ENCODE measurements at regions not wholly inside any gene's neighbourhood (a gene's known extent, or its start where the extent isn't known, plus 50 kb on each side); places are given as distances from the start of the nearest gene placed in this dataset.
"Not testable (repeated sequence)": the region's sequence is repeated elsewhere in the genome, so short reads cannot be mapped to it uniquely, and the experiment has no call there.

DNA sequence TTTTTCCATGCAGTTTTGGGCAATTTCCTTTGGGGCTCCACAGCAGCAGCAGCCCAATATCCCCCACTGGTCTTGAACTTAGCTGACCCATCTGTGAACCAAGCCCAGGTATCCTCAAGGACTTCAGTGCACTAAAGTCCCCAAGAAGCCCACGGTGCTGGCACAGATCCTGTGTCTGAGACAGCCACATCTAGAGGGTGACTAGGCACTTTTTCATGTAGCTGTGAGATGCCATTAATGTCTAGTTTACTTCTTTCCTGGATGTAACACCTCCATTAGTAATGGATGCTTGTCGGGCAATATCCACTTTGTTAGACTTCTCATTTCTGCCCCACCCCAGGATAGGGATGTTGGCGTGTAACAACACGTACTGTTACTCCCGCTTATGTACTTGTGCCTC lies 117.9 kb downstream of the GPCPD1 start:
- DNase-seq (ENCODE audit: low spot score) = no peak

DNA sequence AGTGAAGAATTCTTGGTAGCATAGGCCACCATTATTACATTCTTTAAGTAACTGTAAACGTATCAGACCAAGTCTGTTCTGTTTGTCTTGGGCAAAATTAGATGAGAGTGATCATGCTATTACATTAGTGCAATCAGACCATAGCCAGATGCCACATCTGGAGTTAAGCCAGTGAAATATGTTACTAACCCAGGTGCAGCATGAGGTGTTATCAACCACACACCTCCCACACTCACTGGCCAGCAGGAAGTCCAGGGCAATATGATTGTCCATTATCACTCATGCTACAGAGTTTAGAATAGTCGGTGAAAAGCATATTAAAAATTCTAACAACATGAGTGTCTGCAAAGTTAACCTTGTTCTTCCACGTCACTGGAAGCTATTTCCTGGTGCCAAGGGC lies 119.4 kb downstream of the GPCPD1 start:
- no peak for DNase-seq (ENCODE audit: low spot score)

DNA sequence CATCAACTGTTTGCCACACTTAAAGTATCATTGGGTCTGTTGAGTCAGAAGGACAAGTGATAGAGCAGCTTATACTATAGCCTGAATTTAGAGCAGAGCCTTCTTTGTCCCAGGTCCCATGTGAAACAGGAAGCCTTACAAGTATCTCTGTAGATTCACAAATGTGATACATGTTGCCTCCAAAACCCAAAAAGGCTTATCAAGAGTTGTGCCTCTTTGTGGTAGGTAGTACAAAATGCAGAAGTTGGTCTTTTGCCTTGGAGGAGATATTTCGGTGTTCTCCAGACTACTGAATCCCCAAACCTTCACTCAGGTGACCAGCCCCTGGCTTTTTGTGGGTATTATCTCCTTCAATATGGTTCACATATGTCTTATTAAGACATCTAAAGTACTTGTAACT lies 121.2 kb downstream of the GPCPD1 start:
- no peak for DNase-seq (ENCODE audit: low spot score)

DNA sequence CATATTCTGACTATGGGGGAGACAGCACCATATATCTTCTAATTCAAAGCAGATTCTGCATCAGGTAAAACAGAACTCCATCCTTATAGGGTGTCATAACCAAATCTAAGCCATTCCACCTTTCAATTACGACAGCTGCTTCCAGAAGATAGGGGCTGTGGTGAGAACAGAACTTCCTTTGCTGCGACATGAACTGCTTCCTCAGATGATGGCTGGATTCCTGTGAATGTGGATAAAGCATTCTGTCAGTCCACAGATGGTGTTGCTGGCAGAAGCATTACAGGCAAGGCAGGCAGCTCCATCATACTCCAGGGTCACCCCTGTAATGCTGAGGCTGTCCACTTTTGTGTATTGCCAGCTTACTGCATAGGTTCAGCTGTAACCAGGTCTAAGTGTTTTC lies 122.0 kb downstream of the GPCPD1 start:
- no peak for DNase-seq (ENCODE audit: low spot score)

DNA sequence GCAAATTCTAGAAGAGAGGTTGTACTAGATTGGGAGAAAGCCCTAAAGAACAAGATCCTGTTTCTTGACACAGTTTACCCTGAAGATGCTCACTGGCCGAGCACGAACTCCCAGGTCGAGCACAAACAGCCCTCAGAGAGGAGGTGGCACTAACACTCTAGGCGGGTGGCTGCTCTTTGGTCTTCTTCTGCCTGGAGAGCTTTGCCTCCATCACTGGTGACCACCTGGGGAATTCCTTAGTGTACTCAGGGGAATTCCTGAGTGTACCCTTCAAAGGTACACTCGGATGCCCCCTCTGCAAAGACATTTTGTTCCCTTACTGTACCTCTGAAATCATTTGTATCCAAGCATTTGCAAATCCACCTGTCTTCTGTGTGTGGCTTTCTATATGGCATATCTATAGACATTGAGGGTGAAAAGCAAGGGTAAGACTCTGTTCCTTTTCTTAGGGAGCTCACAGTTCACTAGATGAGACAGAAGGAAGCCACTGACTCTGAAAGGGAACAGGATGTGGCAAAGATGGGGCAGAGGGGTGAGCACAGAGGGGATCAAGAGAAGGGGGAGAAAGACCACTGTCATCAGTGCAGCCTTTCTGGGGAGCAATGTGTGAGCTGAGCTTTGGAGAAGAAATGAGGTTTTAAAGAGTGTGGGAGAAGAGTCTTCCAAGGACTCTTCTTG lies 124.3 kb downstream of the GPCPD1 start:
- no peak for DNase-seq (ENCODE audit: low spot score)

DNA sequence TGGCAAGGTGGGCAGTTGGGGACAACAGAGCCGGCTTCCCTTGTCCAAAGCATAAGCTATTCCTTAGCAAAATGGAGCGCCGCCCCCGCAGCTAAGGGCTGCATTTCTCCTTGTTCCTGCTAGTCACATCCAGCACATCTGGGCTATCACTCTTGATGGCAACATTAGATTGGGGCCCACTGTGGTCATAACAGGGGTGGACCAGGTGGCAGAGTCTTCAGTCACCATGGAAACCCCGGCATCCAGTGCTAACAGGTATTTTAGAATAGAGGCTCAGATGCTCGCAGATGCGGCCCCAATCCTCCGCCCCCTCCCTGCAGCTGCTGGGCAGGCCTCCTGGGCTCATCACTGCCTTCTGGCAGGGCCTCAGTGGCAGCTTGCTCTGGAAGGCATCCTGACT lies 125.9 kb downstream of the GPCPD1 start:
- DNase-seq (ENCODE audit: low spot score) = no peak

DNA sequence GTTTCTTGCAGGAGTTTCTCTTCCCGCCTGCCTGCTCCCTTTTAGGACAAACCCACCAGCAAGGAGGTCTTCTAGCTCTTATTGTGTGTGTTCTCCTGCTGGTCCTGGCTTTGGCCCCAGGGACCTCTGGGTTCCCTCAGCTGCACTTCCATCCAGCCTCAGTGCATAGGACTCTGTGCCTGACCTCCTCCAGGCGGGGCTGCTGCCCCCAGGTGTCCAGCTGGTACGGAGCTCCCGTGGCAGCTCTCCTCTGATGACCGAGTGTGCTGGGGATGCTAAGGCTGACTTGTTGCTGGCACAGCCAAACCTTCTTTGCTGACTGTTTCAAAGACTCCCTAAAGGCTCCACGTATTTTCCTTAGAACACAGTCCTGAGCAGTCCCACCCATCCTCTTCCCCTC lies 126.5 kb downstream of the GPCPD1 start:
- no peak for DNase-seq (ENCODE audit: low spot score)

DNA sequence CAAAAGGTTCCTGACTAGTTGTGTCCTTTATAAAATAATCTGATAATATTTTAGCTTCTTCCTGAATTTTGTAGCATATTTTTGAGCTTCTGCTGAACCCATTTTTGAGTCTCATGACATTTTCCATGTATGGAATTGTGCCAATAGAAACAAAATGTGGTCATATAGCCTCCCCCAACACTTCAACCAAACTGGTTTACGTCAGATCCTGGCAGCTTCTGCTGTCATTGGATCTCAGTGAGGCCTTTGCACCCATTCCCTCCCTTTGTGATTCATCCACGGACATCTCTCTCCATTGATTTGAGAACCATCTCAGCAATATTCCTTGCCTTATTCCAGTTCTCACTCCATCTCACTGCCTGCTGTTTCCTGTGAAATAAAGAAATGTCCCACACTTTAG lies 128.0 kb downstream of the GPCPD1 start:
- DNase-seq (ENCODE audit: low spot score) = no peak

DNA sequence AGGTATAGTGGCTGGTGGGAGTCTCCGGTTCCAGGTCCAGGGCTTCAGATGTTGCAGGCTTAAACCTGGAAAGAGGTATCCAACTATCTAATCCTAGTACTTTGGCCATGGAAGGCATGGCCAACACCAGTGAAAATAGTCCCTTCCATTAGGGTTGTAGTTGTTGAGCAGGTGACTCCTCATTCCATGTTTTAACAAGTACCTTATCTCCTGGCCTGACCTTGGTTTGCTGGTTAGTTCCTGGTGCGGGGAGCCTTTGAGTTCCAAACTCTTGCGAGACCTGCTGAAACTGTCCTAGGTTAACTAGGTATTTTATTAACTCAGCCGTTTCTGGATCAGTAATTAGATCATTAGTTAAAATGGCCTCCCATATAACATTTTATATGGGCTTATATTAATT lies 128.9 kb downstream of the GPCPD1 start:
- no peak for DNase-seq (ENCODE audit: low spot score)

DNA sequence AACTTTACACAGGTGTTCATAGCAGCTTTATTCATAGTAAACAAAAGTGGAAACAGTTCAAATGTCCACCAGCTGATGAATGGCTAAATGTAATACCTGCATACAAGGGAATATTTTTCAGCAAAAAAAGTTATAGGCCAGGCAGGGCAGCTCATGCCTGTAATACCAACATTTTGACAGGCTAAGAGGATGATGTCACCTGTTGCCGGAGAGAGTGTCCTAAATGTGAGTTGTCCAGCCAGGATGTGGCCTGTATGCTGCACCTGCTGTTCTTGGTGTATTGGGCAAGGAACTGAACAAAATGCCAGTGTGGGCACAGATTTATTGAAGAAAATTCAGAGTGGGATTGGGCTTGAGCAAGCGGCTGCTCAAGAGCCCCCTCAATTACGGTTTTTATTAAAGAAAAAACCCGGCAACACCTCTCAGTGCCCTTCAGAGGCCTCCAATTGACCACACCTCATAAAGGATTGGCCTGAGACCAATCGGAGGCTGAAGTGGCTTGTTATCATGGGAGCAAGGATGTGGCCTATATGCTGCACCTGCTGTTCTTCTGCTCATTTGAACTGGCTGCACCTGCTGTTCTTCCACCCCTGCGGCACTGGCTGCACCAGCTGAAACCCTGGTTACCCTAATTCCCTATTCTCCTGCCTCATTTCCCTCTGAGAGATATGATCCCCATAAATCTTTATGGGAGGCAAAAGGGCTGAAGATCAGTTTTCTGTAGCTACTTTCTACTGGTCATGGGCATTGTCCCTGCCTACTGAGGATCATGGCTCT lies 129.8 kb downstream of the GPCPD1 start:
- DNase-seq (ENCODE audit: low spot score) = no peak

DNA sequence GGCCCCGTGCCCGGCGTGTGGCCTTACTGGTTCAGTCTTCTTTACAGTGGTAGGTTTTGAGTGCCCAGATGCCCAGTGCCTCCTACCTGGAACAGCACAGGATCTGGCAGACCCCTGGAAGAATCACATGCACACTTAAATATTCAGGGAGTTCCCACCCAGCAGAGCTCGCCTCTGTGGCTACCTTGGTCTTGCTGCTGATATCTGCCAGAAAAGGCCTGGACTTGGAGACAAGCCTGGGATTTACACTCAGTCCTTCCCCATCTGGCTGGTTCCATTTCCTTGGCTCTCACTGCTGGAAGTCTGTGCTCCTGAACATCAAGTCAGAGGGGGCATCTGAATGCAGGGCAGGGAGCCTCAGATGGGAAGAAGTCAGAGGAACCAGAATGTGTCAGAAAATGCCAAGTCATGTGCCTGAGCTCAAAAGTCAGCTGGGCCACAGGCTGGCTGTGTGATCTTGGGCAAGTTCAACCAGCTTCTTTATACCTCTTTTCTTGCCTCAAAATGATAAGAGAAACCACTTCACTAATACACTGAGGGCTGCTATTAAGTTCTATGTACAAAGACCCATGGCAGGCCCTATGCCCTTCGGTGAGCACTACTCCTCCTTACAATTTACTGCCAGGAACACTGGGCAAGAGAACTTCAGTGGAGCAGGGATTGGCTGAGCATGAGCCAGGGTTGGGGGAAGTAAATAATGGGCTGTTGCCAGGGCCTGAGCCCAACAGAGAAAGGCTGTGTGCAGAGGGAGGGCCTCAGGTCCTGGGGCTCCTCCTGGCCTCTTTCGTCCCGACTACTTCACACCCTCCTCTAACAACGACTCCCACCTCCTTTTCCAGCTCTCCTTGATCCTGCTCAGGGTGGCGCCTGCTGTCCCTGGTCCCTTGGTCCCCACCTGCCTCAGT lies 135.9 kb downstream of the GPCPD1 start:
- DNase-seq (ENCODE audit: low spot score) = no peak

DNA sequence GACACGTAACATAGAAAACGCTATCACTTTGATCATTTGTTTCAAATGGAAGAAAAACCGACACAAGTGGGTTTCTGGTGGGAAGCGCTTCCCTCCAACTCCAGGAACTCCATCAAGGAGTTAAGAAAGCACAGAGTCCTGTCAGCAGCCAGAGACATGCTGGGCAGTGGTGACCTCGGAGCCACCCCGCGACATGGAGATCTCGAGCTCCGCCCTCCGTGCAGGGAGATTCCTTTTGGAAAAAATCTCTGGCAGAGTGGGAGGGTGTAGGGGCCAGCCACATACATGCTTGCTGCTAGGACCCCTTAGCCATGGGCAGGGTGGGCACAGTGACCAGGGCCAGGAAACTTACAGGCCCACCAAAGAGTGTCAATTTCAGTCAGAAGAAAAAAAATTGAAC lies 138.9 kb downstream of the GPCPD1 start:
- not testable (repeated sequence) for DNase-seq (ENCODE audit: low spot score)

DNA sequence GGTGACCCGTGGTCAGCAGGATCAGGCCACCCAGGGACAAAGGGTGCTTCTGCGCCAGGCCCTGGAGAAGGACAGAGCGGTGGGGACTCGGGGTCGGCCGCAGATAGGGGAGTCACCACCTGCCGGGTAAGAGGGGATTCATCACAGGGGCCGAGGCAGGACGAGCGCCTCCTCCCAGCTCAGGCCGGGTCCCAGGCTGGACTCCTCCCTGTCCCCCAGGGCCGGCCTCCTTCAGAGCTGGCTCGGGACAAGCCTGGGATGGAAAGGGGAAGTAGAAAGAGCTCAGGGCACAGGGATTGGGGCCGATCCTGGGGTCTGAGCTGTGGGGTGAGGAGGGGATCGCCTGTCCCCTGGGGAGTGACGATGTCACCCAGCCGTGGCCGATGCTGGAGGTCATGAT lies 139.4 kb downstream of the GPCPD1 start:
- no peak for DNase-seq (ENCODE audit: low spot score)

DNA sequence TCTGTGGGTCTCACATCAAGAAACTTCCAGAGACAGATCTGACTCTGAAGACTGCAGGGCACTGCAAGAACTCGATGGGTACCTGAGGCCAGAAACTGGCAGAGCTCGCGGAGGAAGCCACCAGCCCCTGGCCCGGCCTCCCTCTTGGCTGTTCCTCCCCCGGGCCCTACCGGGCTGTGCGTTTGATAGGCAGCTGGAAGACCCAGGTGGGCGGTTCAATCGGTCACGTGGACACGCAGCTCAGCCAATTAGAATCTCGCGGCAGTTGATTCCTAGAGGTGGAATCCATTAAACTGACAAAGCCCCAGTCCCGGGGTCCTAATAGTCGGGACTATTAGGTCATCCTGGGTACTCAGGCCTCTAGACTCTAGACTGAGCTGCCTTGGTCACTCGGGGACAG lies 139.9 kb downstream of the GPCPD1 start:
- no peak for DNase-seq (ENCODE audit: low spot score)

DNA sequence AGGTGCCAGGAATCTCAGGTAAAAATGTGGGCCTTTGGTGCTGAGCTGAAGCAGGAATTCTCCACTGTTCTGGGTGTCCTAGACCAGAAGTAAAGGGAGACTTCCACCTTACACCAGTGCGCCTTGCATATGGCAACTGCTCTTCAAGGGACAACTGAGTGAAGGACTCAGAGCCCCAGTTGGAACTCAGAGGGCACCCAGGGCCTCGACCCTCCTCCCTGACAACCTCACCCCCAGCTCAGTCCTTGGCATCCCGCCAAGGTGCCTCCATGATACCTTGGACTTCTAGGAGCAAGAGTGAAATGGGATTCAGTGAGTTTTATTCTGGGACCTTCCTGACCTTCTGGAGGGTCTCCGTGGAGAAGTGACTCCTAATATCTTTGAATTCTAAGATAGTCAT lies 140.3 kb downstream of the GPCPD1 start:
- DNase-seq (ENCODE audit: low spot score) = no peak

DNA sequence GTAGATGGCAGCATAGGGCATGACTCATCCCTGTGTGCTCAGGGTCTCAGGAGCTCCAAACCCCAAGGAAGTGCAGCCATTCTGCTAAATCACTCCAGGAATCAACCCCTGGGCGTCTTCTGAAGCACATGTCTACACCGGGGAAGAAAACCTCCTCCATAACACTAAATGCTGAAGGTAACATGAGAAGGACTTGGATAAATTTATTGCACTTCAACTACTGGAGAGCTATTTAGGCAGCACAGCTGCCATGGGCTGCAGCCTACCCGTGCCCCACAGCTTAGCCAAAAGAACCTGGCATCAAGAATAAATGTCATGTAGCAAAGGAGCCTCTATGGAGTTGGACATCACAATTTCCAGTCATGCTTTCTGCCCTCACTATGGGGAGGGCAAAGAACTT lies 141.7 kb downstream of the GPCPD1 start:
- no peak for DNase-seq (ENCODE audit: low spot score)

DNA sequence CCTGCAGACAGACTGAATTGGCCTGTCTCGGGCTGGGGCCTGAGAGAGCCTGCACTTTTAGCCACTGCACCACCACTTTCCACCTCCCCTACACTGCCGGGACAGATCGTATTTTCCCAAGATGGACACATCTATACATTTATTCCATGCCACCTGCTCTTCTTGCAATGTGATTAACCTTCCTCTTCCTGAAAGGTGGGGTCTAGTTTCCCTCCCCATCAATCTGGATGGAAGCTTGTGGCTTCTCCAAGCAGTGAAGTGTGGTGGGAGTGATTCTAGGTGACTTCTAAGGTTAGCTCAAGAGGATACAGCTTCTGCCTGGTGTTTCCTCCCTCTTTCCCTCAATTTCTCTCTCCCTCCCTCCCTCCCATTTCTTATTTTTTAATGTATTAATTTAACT lies 143.7 kb downstream of the GPCPD1 start:
- DNase-seq (ENCODE audit: low spot score) = no peak

DNA sequence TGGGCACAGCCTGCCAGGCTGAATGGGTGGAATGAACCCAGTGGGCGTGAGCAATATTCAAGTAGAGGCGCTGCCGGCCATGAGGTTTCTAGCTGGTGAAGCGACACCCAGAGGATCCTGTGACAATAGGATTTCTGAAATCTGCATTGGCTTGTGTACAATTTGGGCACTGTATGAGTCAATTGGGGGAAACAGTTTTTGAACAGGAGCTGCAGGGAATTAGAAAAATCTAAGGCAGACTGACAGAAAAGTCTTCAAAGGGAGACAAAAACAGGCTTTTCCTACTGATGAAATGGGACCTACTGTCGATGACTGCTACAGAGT lies 145.2 kb downstream of the GPCPD1 start:
- no peak for DNase-seq (ENCODE audit: low spot score)

DNA sequence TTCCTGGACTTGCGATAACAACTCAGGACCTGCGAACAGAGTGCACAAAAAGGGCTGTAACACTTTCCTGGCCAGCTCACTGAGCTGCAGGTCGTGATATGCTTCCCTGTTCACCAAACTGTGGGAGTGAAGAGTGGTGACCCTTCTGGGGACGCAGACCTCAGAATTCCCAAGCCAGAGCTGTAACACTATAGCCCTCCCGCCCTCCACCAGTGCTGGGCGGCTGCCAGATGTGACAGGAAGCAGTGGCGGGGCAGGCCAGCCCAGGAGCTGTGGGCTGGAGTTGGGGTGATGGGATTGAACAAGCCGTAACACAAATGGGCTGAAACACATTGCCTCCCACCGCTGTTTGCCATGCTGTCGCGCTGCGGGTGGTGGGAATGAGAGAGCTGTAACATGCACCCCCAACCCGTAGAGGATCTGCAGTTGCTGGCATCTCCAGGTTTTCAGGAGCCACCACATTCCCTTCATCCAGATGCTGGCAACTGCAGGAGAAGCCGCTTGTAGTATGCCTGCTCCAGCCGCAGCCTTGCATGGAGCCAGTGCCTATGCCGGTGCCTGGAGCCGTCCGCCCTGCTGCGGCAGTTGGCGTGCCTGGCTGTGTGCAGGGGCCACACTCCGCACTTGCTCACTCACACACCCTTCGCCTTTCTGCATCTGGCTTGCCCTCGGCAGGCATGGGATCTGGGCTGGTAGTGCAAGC lies 145.8 kb downstream of the GPCPD1 start:
- no peak for DNase-seq (ENCODE audit: low spot score)

DNA sequence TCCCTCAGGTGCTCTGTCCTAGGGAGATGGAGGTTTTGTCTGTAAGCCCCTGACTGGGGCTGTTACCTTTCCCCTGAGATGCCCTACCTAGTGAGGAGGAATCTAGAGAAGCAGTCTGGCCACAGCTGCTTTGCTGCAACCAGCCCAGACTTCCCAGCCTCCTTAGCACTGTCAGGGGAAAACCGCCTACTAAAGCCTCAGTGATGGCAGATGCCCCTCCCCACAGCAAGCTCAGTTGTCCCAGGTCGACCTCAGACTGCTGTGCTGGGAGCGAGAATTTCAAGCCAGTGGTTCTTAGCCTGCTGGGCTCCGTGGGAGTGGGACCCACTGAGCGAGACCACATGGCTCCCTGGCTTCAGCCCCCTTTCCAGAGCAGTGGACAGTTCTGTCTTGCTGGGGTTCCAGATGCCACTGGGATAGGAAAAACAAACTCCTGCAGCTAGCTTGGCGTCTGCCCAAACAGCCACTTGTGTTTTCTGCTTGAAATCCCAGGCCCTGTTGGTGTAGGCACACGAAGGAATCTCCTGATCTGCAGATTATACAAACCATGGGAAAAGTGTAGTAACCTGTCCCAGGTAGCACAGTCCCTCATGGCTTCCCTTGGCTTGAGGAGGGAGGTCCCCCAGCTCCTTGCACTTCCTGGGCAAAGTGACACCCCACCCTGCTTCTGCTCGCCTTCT lies 146.4 kb upstream of the PROKR2 start:
- DNase-seq (ENCODE audit: low spot score) = no peak

DNA sequence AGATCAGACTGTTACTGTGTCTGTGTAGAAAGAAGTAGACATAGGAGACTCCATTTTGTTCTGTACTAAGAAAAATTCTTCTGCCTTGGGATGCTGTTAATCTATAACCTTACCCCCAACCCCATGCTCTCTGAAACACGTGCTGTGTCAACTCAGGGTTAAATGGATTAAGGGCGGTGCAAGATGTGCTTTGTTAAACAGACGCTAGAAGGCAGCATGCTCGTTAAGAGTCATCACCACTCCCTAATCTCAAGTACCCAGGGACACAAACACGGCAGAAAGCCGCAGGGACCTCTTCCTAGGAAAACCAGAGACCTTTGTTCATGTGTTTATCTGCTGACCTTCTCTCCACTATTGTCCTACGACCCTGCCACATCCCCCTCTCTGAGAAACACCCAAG lies 137.0 kb upstream of the PROKR2 start:
- not testable (repeated sequence) for DNase-seq (ENCODE audit: low spot score)

DNA sequence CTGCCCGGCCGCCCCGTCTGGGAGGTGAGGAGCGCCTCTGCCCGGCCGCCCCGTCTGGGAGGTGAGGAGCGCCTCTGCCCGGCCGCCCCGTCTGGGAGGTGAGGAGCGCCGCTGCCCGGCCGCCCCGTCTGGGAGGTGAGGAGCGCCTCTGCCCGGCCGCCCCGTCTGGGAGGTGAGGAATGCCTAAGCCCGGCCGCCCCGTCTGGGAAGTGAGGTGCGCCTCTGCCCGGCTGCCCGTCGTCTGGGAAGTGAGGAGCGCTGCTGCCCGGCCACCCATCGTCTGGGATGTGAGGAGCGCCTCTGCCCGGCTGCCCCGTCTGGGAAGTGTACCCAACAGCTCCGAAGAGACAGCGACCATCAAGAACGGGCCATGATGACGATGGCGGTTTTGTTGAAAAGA lies 136.6 kb upstream of the PROKR2 start:
- not testable (repeated sequence) for DNase-seq (ENCODE audit: low spot score)
